ENCODE measurements at regions not wholly inside any gene's neighbourhood (a gene's known extent, or its start where the extent isn't known, plus 50 kb on each side); places are given as distances from the start of the nearest gene placed in this dataset.

DNA sequence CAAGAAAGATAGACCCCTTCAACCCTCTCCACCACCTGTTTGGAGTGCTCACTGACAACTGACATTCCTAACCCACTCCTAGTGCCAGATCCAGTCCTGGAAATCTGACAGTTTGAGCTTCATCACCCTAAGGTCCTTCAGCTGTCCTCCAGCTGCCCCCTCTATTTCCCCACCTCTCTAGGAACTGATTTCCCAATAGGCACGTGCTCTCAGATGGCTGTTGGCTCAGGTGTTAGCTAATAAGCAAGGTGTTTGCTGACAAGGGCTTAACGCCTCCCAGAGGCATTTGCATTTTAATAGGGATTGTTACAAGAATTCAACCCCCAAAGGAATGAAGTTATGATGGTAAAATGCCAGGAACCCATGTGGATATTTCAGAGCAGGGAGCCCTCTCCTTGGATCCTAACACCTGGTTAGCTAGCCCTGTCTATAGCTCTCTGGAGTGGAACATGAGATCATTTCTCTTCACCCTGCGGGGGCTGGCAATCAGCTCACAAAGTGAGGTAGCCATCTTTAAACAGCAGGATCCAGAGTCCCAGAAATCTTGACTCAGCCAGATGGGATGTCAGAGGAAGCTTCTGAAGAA lies 348.5 kb upstream of the SFRP2 start:
- BruUV-seq (replicated peaks) = no TSS peak
- TF ChIP-seq, protein P1, sequence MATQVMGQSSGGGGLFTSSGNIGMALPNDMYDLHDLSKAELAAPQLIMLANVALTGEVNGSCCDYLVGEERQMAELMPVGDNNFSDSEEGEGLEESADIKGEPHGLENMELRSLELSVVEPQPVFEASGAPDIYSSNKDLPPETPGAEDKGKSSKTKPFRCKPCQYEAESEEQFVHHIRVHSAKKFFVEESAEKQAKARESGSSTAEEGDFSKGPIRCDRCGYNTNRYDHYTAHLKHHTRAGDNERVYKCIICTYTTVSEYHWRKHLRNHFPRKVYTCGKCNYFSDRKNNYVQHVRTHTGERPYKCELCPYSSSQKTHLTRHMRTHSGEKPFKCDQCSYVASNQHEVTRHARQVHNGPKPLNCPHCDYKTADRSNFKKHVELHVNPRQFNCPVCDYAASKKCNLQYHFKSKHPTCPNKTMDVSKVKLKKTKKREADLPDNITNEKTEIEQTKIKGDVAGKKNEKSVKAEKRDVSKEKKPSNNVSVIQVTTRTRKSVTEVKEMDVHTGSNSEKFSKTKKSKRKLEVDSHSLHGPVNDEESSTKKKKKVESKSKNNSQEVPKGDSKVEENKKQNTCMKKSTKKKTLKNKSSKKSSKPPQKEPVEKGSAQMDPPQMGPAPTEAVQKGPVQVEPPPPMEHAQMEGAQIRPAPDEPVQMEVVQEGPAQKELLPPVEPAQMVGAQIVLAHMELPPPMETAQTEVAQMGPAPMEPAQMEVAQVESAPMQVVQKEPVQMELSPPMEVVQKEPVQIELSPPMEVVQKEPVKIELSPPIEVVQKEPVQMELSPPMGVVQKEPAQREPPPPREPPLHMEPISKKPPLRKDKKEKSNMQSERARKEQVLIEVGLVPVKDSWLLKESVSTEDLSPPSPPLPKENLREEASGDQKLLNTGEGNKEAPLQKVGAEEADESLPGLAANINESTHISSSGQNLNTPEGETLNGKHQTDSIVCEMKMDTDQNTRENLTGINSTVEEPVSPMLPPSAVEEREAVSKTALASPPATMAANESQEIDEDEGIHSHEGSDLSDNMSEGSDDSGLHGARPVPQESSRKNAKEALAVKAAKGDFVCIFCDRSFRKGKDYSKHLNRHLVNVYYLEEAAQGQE (IDR thresholded peaks at IDR 0.05; ENCODE audit: insufficient read depth in 1 of 2, low read depth in 2 of 2, low read length in 1 of 2) = no peak
- TF ChIP-seq, protein P2, sequence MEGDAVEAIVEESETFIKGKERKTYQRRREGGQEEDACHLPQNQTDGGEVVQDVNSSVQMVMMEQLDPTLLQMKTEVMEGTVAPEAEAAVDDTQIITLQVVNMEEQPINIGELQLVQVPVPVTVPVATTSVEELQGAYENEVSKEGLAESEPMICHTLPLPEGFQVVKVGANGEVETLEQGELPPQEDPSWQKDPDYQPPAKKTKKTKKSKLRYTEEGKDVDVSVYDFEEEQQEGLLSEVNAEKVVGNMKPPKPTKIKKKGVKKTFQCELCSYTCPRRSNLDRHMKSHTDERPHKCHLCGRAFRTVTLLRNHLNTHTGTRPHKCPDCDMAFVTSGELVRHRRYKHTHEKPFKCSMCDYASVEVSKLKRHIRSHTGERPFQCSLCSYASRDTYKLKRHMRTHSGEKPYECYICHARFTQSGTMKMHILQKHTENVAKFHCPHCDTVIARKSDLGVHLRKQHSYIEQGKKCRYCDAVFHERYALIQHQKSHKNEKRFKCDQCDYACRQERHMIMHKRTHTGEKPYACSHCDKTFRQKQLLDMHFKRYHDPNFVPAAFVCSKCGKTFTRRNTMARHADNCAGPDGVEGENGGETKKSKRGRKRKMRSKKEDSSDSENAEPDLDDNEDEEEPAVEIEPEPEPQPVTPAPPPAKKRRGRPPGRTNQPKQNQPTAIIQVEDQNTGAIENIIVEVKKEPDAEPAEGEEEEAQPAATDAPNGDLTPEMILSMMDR (IDR thresholded peaks at IDR 0.05) = no peak
- no peak for TF ChIP-seq TCF7L2 (IDR thresholded peaks at IDR 0.05; ENCODE audit: low read depth, low read length)
- no peak for TF ChIP-seq SIN3A (IDR thresholded peaks at IDR 0.05; ENCODE audit: borderline replicate concordance, insufficient read depth, low read depth, low read length)
- ATAC-seq = no peak

DNA sequence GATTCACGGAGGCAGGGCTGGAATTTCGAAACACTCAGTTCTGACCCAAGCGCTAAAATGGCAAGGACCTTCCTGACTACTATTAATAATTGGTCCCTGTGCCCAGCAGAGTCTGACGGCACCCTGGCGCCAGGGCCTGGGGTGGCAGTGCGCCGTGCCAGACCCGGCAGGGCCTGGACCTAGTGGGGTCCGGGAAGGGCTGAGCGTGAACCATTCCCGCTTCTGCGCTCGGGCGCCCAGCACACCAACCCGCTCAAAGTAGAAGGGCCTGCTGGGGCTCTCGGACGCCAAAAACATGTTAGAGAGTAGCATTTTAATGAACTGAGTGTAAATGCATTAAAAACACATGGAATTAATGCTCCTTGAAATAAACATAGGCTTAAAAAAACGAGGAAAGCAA lies 346.7 kb upstream of the SFRP2 start:
- Histone ChIP-seq H3K36me3 (ENCODE audit: control insufficient read depth, insufficient read depth, low read length) (no peaks in the 10 kb centered on the region), H3K9me3 (ENCODE audit: control insufficient read depth, insufficient read depth, low read depth, low read length) (no peaks in the 10 kb centered on the region), H3K4me3 (ENCODE audit: low read depth in 2 of 2, low read length in 2 of 2) (no peak overlapping the region), H3K27me3 (ENCODE audit: control insufficient read depth, insufficient read depth, low read length) (no peaks in the 10 kb centered on the region), H3K4me1 (ENCODE audit: control insufficient read depth, insufficient read depth, low read length) (no peaks in the 10 kb centered on the region), H3K27ac (ENCODE audit: low read length) (no peak overlapping the region)
- ChIA-PET POLR2A (no interaction called here), CTCF (no interaction called here)
- no TSS peak for BruUV-seq (replicated peaks)
- TF ChIP-seq SIN3A (IDR thresholded peaks at IDR 0.05; ENCODE audit: borderline replicate concordance, insufficient read depth, low read depth, low read length) = no peak
- TF ChIP-seq, protein P1 (IDR thresholded peaks at IDR 0.05; ENCODE audit: insufficient read depth in 1 of 2, low read depth in 2 of 2, low read length in 1 of 2) = no peak
- TF ChIP-seq POLR2AphosphoS5 (IDR thresholded peaks at IDR 0.05; ENCODE audit: low read depth, low read length) = no peak
- TF ChIP-seq, protein P2 (IDR thresholded peaks at IDR 0.05) = no peak
- no peak for TF ChIP-seq TCF7L2 (IDR thresholded peaks at IDR 0.05; ENCODE audit: low read depth, low read length)
- in situ Hi-C loops (cut with HindIII; ENCODE audit: low pct_unique_long_range_greater_than_20kb, low sequenced_read_pairs) = no loop called here
- no peak for DNase-seq (ENCODE audit: low read depth, low spot score)
- ATAC-seq = no peak
- intact Hi-C loops (cut with micrococcal nuclease; ENCODE audit: unreplicated experiment) = no loop called here

More for the DNA sequence above, 348.5 kb upstream of the SFRP2 start:
- no peak overlapping the region for H3K27ac ChIP-seq (ENCODE audit: low read length)
- ChIA-PET POLR2A (no interaction called here), CTCF (no interaction called here)
- intact Hi-C loops (cut with micrococcal nuclease; ENCODE audit: unreplicated experiment) (no loop called here), in situ Hi-C loops (cut with HindIII; ENCODE audit: low pct_unique_long_range_greater_than_20kb, low sequenced_read_pairs) (no loop called here)
- DNase-seq (ENCODE audit: low read depth, low spot score) = no peak
- no peaks in the 10 kb centered on the region for H3K27me3 ChIP-seq (ENCODE audit: control insufficient read depth, insufficient read depth, low read length)
- H3K36me3 ChIP-seq (ENCODE audit: control insufficient read depth, insufficient read depth, low read length) = no peaks in the 10 kb centered on the region
- H3K9me3 ChIP-seq (ENCODE audit: control insufficient read depth, insufficient read depth, low read depth, low read length) = no peaks in the 10 kb centered on the region
- H3K4me3 ChIP-seq (ENCODE audit: low read depth in 2 of 2, low read length in 2 of 2) = no peak overlapping the region
- no peaks in the 10 kb centered on the region for H3K4me1 ChIP-seq (ENCODE audit: control insufficient read depth, insufficient read depth, low read length)
